GM21825 (cell line): ENCODE measurements at regions not wholly inside any gene's neighbourhood (a gene's known extent, or its start where the extent isn't known, plus 50 kb on each side); places are given as distances from the start of the nearest gene placed in this dataset.
"Not testable (repeated sequence)": the region's sequence is repeated elsewhere in the genome, so short reads cannot be mapped to it uniquely, and the experiment has no call there.

Experiments
- ATAC-seq: cut with Tn5 transposase; IDR thresholded peaks from one replicate; pipeline ENCODE4 v1.9.1; 2021; ENCODE audit warnings: mild to moderate bottlenecking, moderate library complexity; ENCODE audit not compliant: unreplicated experiment

GRCh38 chr14:106349678-106350457 is 823.5 kb downstream of the TMEM121 start:
- ATAC-seq: not testable (repeated sequence)

GRCh38 chr14:106355007-106355791 is 828.8 kb downstream of the TMEM121 start:
- not testable (repeated sequence) for ATAC-seq

GRCh38 chr14:106355881-106356642 is 829.7 kb downstream of the TMEM121 start:
- ATAC-seq: not testable (repeated sequence)

GRCh38 chr14:106356643-106356930 is 830.2 kb downstream of the TMEM121 start:
- ATAC-seq: not testable (repeated sequence)

GRCh38 chr14:106359157-106359887 is 832.9 kb downstream of the TMEM121 start:
- ATAC-seq: not testable (repeated sequence)

GRCh38 chr14:106365371-106365770 is 839.0 kb downstream of the TMEM121 start:
- ATAC-seq: not testable (repeated sequence)

- not testable (repeated sequence) for ATAC-seq
These were observed 839.5 kb downstream of the TMEM121 start for GRCh38 chr14:106365894-106366293.

GRCh38 chr14:106366971-106367370 is 840.6 kb downstream of the TMEM121 start:
- not testable (repeated sequence) for ATAC-seq

- not testable (repeated sequence) for ATAC-seq
These were observed 843.1 kb downstream of the TMEM121 start for GRCh38 chr14:106369456-106369855.

- ATAC-seq: peak; percentile 74
These were observed 846.7 kb downstream of the TMEM121 start for GRCh38 chr14:106372870-106373652.

GRCh38 chr14:106373653-106374110 is 847.3 kb downstream of the TMEM121 start:
- not testable (repeated sequence) for ATAC-seq

- ATAC-seq: no peak
These were observed 851.0 kb downstream of the TMEM121 start for GRCh38 chr14:106377432-106377831.

- ATAC-seq: no peak
These were observed 851.8 kb downstream of the TMEM121 start for GRCh38 chr14:106378191-106378590.

- no peak for ATAC-seq
These were observed 854.4 kb downstream of the TMEM121 start for GRCh38 chr14:106380740-106381139.

- not testable (repeated sequence) for ATAC-seq
These were observed 862.8 kb downstream of the TMEM121 start for GRCh38 chr14:106389186-106389585.

- ATAC-seq: no peak
These were observed 864.0 kb downstream of the TMEM121 start for GRCh38 chr14:106390401-106390800.

- no peak for ATAC-seq
These were observed 864.6 kb downstream of the TMEM121 start for GRCh38 chr14:106390947-106391346.

GRCh38 chr14:106393742-106394141 is 867.4 kb downstream of the TMEM121 start:
- no peak for ATAC-seq

GRCh38 chr14:106395456-106396050 is 869.2 kb downstream of the TMEM121 start:
- no peak for ATAC-seq
